HG03521 (cell line): ENCODE measurements at regions not wholly inside any gene's neighbourhood (a gene's known extent, or its start where the extent isn't known, plus 50 kb on each side); places are given as distances from the start of the nearest gene placed in this dataset.
"Not testable (repeated sequence)": the region's sequence is repeated elsewhere in the genome, so short reads cannot be mapped to it uniquely, and the experiment has no call there.

Experiments used
- ATAC-seq: cut with Tn5 transposase; IDR thresholded peaks from one replicate; pipeline ENCODE4 v1.9.1; 2021; ENCODE audit warnings: mild to moderate bottlenecking, moderate library complexity; ENCODE audit not compliant: unreplicated experiment

DNA sequence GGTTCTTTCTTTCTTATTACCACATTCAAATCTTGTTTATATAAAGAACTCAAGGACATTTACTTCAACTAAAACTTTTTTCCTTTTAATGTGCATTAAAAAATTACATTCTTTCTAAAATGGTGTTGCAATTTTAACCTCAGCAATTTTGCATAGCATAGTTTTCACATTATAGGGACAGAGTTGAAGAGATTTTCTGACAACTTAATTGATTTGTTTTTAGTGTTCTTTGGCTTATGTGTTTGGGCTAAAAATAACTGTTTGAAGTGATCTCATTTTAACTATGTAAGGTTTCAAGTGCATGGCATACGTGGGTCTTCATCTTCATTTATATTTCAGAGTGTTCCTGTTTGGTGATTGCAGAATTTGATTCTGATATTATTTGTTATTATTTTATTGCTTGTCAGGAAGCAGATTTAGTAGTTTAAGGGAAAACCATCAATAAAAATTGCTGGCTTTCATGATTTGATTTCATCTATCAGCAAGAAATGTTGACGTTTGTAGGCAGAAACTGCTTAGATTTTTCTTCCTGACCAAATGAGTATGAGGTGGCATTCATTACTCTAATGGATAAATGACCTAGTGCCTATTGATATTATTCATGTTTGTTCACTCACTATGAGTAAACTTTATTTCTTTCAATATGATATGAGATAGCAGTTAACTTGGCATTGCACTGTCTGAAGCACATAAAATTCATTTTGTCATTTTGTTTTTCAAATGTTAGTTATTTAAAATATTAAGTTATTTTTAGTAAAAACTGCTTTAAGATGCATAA is 398.4 kb downstream of the NUP35 start:
- no peak for ATAC-seq

DNA sequence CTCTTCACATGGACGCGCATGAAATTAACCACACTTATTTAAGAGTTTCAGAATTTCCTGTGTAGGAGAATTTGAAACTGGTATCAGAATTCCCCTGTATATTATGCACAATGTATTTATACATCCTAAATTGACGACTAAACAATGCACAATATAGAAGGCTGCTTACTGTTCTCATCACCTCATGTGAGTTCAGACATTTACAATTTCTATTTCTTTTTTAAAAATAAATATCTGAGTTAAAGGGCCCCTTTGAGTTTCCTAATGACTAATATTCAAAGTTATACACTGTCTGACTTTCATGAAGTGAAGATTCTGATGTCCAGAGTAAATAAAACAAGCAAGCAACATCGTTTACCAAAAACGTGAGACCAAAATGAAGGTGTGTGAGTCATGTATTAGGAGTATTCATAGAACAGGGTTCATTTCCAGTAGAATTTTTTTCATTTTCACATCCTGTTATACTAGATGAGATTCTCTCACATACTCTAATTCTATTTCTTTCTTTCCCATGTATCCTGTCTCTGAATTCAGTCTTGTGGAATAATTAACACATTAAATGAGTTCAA is 406.2 kb downstream of the NUP35 start:
- ATAC-seq, result peak; percentile 48

DNA sequence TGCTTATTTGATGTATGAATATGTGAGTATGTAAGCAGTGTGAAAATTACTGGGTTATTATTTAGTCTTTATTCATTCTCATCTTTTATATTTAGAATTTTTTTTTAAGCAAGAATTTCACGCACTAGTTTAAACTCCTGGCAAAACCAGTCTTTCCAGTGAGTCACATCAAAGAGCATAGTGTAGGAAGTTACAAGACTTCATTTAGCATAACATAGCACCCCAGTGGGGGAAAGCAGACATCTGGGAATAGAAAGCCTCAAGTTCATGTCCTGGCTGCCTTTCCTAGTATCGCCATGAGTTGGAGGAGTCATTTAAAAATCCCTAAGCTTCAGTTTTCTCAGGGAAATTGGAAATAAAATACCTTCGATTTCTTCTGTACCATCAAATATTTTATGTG is 408.3 kb downstream of the NUP35 start:
- ATAC-seq, result no peak

DNA sequence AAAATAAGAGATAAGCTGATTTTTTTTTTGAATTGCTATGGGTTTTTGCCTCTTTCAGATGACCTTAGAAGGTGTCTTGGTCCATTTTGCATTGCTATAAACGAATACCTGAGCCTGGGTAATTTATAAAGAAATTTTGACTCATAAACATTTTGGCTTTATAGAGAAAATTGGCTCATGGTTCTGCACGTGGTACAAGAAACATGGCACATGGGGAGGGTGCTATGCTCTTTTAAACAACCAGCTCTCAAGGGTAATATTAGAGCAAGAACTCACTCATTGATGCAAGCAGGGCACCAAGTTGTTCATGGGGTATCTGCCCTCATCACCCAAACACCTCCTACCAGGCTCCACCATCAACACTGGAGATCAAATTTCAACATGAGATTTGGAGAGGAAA is 408.8 kb downstream of the NUP35 start:
- ATAC-seq, result no peak

DNA sequence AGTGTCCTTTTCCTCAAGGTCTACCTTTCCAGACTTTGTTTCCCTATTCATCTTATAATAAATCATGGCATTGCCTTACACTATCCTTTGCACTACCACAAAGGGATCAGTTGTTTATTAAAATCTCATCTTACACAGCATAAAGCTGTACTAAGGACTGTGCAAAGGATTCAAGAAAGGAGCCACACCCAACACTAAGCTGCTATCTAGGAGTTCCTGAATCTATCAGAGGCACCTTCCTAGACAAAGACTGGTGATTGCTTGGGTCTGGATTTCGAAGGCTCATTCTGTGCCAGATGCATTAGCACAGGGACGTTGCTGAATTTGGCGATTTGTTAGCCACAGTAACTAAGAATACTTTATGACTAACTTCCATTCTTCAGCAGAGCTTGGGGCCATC is 412.0 kb downstream of the NUP35 start:
- no peak for ATAC-seq

DNA sequence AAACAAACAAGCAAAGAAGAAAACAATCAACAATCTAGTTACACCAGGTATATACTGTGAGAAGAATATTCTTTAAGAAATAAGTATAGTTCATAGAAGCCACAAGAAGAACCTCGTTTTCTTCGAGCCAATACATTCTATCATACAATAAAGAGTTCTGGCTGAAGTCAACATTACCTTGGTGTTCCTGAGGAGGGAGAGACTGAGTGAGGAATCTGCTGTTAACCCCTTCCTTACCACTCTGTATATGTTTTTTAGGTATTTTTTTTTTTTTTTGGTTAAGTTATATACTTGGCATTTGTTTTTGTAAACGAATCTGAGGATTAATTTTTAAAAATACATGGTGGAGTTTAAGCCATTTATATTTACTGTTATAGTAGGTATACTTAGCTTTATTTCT is 412.5 kb downstream of the NUP35 start:
- no peak for ATAC-seq

DNA sequence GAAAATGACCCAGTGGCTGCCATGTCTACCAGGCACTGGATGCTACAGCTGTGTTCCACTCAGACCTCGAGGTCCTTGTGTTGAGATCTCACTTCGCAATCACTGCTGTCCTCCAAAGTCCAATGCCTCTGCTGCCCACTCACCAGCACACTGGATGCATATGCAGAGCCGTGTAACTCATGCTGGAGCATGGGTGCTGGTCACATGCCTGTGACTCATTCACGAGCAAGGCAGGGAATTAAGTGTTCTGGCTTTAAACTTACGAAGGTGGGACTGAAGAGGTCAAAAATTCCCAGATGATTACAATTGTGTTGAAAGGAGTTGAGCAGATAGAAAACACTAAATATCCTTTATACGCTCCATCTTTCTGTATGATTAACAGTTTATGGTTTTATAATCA is 417.5 kb downstream of the NUP35 start:
- ATAC-seq, result no peak

DNA sequence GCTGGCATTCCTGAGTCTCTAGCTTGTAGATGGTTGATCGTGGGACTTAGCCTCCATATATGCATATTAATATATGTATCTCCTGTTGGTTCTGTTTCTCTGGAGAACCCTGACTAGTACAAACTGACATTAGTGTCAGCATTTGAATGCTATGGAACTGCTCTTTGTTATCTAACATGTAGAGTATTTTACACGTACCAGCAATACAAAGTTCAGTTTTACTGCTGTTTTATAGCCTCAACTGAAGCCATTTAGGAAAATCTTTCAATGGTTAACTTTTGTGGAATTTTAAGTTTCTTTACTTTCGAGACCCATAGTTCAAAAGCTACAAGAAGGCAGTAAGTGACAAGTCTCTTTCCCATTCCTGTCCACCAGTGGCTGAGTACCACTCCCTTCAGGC is 418.4 kb downstream of the NUP35 start:
- ATAC-seq, result no peak

DNA sequence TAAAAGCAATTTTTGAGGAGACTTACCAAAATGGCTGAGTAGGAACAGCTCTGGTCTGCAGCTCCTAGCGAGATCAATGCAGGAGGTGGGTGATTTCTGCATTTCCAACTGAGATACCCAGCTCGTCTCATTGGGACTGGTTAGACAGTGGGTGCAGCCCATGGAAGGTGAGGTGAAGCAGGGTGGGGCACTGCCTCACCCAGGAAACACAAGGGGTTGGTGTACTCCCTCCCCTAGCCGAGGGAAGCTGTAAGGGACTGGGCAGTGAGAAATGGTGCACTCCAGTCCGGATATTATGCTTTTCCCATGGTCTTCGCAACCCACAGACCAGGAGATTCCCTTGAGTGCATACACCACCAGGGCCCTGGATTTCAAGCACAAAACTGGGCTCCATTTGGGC is 419.0 kb downstream of the NUP35 start:
- no peak for ATAC-seq

DNA sequence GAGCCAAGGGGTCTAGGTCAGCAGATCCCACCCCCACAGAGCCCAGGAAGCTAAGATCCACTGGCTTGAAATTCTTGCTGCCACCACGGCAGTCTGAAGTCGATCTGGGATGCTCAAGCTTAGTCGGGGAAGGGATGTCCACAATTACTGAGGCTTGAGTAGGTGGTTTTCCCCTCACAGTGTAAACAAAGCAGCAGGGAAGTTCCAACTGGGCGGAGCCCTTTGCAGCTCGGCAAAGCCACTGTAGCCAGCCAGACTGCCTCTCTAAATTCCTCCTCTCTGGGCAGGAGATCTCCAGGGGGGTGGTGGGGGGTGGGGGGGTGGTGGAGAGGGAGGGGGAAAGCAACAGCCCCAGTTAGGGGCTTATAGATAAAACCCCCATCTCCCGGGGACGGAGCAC is 419.5 kb downstream of the NUP35 start:
- ATAC-seq, result peak; percentile 62

DNA sequence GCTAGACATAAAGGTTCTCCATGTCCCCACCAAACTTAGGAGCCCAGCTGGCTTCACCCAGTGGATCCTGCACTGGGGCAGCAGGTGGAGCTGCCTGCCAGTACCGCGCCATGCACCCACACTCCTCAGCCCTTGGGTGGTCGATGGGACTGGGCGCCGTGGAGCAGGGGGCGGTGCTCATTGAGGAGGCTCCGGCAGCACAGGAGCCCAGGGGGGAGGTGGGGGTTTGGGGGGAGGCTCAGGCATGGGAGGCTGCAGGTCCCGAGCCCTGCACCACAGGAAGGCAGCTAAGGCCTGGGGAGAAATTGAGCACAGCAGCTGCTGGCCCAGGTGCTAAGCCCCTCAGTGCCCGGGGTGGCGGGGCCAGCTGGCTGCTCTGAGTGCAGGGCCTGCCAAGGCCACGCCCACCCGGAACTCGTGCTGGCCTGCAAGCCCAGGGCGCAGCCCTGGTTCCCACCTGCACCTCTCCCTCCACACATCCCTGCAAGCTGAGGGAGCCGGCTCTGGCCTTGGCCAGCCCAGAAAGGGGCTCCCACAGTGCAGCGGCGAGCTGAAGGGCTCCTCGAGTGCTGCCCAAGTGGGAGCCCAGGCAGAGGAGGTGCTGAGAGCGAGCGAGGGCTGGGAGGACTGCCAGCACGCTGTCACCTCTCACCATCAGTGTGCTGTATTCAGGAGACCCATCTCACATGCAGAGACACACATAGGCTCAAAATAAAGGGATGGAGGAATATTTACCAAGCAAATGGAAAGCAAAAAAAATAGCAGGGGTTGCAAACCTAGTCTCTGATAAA is 422.5 kb downstream of the NUP35 start:
- not testable (repeated sequence) for ATAC-seq

DNA sequence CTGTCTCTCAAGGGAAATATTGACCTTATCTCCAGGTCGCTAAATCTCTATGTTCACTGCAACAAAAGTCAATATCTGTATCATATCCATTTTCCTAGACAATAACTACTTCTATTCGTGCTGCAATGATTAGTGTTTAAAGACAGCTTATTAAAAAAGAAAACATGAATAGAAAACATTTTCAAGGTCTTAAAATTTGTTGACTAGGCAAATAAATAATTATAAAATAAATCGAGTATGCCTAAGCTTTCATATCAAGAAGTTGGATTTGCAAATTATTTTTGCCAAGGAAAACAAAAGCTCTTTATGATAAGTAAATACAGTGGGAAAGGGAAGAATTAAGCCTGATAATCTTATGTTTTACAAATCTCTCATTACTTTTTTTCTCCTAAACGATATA is 428.5 kb downstream of the NUP35 start:
- no peak for ATAC-seq

DNA sequence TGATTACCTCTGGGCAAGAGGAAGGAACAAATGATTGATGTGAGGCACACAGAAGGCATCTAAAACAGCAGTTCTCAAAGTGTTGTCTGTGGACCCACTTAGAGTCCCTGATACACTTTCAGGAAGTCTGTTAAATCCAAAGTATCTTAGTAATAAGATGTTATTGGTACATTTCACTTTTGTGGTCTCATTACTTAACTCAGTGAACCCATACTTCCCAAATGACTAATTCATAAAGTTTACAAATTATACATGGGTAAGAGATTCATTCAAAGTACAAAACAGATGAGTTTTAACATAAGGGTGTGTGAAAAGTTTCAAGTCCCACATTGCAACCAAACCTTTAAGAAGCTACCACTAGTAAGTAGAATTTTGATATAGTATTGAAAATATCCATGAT is 440.5 kb downstream of the NUP35 start:
- no peak for ATAC-seq

DNA sequence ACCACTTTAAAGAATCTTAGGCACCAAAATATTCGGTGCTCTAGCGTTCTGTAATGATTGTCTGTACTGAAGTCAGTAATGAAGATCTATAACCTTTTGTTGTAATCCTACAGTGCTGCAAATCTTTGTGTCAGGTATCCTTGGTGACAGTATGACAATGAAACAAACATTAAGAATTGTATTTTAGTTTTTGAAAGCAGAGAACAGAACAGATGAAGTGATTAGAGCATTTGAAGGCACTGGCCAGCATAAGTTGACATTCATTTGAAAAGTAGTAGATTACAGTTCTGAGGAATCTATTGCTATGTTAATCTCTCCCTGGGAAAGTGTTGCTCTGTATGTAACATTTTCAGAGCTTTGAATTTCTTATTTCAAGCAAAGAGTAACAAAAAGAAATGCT is 451.2 kb downstream of the NUP35 start:
- ATAC-seq, result no peak

DNA sequence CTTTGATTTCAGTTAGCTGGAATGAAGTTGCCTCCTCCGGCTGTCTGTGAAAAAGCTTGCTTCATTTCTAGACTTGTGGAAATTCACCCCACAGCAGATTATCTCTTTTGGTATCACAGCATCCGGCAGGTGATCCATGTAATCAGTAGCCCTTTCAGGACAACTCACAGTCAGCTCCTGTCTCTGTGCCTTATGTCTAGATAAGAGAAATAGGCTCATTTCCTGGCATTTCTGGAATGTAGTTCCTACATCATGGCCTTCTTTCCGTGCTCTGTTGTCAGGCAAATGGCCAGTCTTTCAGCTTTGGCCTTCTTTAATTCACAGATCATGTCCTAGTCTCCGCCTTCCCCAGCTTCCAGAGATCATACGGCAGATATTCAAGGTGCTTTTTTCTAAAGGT is 455.4 kb downstream of the NUP35 start:
- ATAC-seq, result no peak

DNA sequence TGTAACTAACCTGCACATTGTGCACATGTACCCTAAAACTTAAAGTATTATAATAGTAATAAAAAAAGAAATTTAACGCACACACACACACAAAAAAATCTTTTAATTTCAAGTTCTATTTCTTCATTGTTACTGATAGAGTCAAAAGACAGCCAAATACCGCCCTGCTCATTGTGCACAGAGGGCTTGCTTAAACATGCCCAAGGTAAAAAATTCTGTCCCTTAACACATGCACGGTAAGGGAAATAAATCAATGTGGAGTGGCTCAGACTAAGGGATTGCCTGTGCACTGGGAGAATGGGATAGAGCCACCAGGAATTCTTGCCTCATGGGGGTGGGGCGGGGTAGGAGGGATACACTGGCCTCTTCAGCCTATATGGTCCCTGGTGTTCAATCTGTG is 468.0 kb downstream of the NUP35 start:
- ATAC-seq, result no peak

DNA sequence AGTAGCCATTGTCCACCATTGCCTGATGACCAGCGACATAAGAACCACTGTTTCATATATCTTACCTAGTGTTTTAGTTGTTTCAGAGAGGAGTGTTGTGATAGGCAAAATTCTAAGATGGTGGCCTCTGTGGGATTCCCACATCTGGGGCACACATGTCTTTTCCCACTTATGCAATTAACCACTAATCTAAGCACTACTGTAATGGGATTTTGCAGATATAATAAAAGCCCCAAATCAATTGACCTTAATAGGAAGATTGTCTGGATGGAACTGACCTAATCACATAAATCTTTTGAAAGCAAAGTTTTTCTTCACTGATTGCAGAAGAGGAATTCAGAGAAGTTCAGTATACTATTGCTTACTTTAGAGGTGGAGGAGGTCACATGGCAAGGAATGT is 469.9 kb downstream of the NUP35 start:
- no peak for ATAC-seq

DNA sequence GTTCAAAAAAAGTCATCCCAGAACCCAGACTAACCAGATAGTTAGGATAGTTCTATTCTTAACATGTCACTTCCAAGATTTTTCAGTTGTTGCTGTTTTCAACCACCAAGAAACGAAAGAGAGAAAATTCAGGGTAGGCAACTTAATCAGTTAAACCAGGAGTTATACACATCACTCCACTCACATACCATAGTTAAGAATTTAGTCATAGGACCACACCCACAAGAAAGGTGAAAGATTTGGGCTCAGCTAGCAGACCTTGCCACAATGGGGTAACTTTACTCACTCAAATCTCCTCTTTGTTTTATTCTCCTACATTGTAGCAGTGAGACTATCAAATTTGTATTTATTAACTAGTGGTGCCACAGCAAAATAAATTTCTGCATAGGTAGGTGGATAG is 473.6 kb downstream of the NUP35 start:
- no peak for ATAC-seq

DNA sequence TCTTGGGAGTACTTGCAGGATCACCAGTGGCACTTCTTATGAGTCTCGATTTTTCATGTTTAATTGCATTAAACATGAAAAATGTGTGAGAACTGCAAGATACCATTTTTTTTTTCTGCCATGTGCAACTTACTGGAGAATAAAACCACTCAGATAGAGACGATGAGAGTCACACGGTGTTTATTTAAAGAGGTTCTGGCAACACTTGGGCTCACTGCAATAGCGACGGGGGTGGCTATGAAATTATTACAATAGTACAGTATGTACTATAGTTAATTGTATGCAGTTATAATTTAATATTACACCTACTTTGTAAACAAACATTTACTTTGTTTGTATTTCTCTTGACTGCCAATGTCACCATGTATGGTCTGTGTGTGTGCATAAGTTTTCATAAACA is 479.8 kb downstream of the NUP35 start:
- ATAC-seq, result no peak

DNA sequence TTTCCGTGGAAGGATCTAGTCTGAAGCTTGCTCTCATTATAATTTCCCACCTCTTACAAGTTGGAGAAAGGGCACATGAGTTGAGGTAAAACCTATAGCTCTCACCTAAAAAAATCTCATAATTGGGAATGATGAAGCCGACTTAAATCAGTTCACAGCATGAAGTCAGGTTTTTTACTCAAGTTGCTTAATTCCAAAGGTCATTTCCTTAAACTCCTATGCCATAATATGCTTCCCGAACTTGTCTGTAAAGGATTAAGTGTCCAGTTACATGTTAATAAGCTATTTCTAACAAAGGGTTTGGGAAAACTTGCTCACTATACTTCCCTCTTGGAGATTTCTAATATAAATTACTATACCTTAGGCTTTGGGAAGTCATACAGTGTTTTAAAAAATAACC is 481.2 kb downstream of the NUP35 start:
- ATAC-seq, result no peak

DNA sequence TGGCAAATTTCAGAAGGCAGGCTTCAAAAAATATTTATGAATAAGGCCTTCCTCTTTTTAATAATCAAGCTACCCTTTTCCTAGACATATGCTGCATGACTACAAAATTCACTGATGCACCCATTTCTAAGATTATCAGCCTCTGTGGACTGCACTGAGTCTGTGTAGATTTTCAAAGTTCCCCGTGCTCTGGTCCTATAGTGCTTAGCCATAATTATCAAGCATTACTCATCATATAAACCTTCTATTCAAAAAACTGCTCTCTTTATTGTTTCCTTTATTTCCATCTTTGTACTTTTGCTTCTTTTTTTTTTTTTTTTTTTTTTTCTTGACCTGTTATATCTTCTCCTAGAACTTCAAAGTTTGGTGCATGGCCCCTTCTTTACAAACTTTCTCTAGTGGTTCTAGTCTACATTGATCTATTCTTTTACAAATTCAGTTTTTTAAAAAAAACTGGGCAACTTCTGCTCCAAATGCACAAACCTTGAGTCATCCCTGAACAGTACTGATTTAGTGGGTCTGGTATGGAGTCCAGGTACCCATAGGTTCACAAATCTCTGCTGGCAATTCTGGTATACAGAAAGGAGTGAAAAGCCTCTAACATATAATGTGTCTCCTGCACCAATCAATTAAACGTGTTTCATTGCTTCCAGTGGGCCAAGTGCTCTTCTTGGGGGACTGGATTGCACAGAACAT is 481.9 kb downstream of the NUP35 start:
- no peak for ATAC-seq

DNA sequence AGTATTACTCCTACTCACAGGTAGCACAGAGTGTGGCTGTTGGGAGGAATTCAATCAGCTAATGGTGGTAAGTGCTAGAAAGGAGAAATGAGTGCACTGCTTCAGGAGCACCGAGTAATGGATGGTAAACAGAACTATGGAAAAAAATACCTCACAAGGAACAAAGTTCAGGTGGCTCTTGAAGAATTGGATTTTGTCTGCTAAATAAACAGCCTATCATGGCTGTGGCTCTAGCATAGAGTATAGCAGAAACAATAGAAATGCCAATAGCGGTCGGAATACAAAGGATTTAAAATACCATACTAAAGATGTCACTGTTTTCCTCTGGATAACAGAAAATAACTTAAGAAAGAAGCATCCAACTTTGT is 482.5 kb downstream of the NUP35 start:
- no peak for ATAC-seq
